GM12864 (cell line): ENCODE measurements at regions not wholly inside any gene's neighbourhood (a gene's known extent, or its start where the extent isn't known, plus 50 kb on each side); places are given as distances from the start of the nearest gene placed in this dataset.
"Not testable (repeated sequence)": the region's sequence is repeated elsewhere in the genome, so short reads cannot be mapped to it uniquely, and the experiment has no call there.

Experiments
- DNase-seq: peaks from one replicate; pipeline ENCODE4 v3.0.0-alpha.2; 2011; ENCODE audit warnings: low read depth
- H3K4me3 ChIP-seq: 2 replicates; pipeline ENCODE4 v1.5.1; 2011; ENCODE audit warnings: mild to moderate bottlenecking, low read depth, low read length, control low read depth
- TF ChIP-seq, protein P1 (sequence below): IDR thresholded peaks from 2 replicates; pipeline ENCODE4 v1.5.1; 2011; ENCODE audit warnings: low read depth, mild to moderate bottlenecking, moderate library complexity, low read length, control low read depth, inconsistent platforms; ENCODE audit errors: missing control alignments

- TF ChIP-seq, protein P1, sequence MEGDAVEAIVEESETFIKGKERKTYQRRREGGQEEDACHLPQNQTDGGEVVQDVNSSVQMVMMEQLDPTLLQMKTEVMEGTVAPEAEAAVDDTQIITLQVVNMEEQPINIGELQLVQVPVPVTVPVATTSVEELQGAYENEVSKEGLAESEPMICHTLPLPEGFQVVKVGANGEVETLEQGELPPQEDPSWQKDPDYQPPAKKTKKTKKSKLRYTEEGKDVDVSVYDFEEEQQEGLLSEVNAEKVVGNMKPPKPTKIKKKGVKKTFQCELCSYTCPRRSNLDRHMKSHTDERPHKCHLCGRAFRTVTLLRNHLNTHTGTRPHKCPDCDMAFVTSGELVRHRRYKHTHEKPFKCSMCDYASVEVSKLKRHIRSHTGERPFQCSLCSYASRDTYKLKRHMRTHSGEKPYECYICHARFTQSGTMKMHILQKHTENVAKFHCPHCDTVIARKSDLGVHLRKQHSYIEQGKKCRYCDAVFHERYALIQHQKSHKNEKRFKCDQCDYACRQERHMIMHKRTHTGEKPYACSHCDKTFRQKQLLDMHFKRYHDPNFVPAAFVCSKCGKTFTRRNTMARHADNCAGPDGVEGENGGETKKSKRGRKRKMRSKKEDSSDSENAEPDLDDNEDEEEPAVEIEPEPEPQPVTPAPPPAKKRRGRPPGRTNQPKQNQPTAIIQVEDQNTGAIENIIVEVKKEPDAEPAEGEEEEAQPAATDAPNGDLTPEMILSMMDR = no peak
- no peak for DNase-seq
Observed at GRCh38 chr4:26192899-26193869, 127.6 kb upstream of the RBPJ start.

DNA sequence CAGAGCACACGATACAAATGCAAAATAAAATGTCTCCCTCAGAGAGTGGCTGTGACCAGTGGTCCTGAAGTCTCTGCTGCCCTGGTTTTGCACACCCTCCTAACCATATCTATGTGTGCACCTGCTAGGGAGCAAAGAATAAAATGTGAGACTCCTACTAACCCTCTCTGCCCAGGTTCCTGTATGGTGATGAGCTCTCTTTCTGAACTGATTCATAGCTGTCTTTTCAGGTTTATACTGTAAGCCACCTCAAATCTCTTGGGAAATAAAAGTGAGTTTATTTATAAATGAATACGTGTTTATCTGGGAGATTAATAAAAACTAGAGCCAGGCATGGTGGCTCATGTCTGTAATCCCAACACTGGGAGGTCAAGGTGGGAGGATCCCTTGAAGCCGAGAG lies 126.0 kb upstream of the RBPJ start:
- DNase-seq = no peak
- TF ChIP-seq, protein P1 = no peak
- no peak overlapping the region for H3K4me3 ChIP-seq

More at GRCh38 chr4:26192899-26193869, 127.6 kb upstream of the RBPJ start:
- H3K4me3 ChIP-seq = 0 out of 2 replicates have a peak overlapping the region, but pooled peaks have one; percentile 12

DNA sequence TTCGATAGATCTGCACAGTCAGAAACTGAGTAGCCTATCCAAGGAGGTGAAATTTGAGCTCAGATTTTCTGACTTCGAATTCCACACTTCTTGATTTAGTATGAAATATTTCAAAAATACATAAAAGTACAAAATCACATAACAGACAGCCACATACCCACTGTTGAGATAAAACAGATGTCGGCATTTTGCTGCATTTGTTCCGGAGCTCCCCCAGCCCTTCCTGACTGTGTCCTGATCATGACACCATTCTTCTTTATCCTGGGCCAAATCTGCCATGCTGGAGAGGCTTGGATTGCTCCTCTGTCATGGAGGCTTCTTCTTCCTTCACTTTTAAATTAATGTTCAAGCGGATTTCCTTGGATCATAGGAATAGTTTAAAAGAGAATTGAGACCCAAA lies 124.2 kb upstream of the RBPJ start:
- H3K4me3 ChIP-seq = no peak overlapping the region
- TF ChIP-seq, protein P1 = no peak
- no peak for DNase-seq

- TF ChIP-seq, protein P1 = no peak
- no peak overlapping the region for H3K4me3 ChIP-seq
- peak; percentile 84 for DNase-seq
Observed at GRCh38 chr4:26197018-26197779, 123.6 kb upstream of the RBPJ start.

DNA sequence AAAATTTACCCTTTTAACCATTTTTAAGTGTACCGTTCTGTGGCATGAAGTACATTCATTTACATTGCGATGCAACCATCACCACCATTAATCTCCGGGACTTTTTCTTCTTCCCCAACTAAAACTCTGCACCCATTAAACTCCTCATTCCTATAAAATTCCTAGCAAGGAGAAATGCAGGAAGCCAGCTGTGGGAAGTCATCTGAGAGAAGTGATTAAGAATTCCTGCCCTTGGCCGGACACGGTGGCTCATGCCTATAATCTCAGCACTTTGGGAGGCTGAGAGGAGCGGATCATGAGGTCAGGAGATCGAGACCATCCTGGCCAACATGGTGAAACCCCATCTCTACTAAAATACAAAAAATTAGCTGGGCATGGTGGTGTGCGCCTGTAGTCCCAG lies 121.9 kb upstream of the RBPJ start:
- not testable (repeated sequence) for DNase-seq, H3K4me3 ChIP-seq

- DNase-seq = no peak
Observed at GRCh38 chr4:26199596-26199995, 121.2 kb upstream of the RBPJ start.

GRCh38 chr4:26201120-26201519 lies 119.7 kb upstream of the RBPJ start:
- no peak for DNase-seq
- no peak overlapping the region for H3K4me3 ChIP-seq
- TF ChIP-seq, protein P1 = no peak

More at GRCh38 chr4:26199596-26199995, 121.2 kb upstream of the RBPJ start:
- no peak overlapping the region for H3K4me3 ChIP-seq
- TF ChIP-seq, protein P1 = no peak
